DOHH2 (cell line): ENCODE measurements at regions not wholly inside any gene's neighbourhood (a gene's known extent, or its start where the extent isn't known, plus 50 kb on each side); places are given as distances from the start of the nearest gene placed in this dataset.
"Not testable (repeated sequence)": the region's sequence is repeated elsewhere in the genome, so short reads cannot be mapped to it uniquely, and the experiment has no call there.

Experiments used
- H3F3A ChIP-seq: fragments of 200-600 bp; sonication (generic), shearing (Covaris generic); 2 replicates; pipeline ENCODE4 v1.6.0; 2016; ENCODE audit warnings: antibody characterized with exemption, mild to moderate bottlenecking; ENCODE audit not compliant: control insufficient read depth, insufficient read depth
- H3K27ac ChIP-seq: fragments of 200-600 bp; sonication (generic); 2 replicates; pipeline ENCODE4 v1.5.1; 2014; ENCODE audit warnings: low read depth, mild to moderate bottlenecking, low read length, moderate library complexity
- H3K27me3 ChIP-seq: fragments of 200-600 bp; sonication (generic); 2 replicates; pipeline ENCODE4 v1.6.1; 2014; ENCODE audit warnings: mild to moderate bottlenecking, low read length, mixed read lengths; ENCODE audit not compliant: control insufficient read depth
- H3K36me3 ChIP-seq: fragments of 200-600 bp; sonication (generic); 2 replicates; pipeline ENCODE4 v1.6.1; 2014; ENCODE audit warnings: mild to moderate bottlenecking, low read length, moderate library complexity, mixed read lengths; ENCODE audit not compliant: control insufficient read depth
- H3K4me1 ChIP-seq: fragments of 200-600 bp; sonication (generic); 2 replicates; pipeline ENCODE4 v1.6.1; 2014; ENCODE audit warnings: mild to moderate bottlenecking, low read length, mixed read lengths; ENCODE audit not compliant: control insufficient read depth
- H3K4me2 ChIP-seq: fragments of 200-600 bp; sonication (generic); 2 replicates; pipeline ENCODE4 v1.6.0; 2014; ENCODE audit warnings: mild to moderate bottlenecking, low read length, moderate library complexity
- H3K4me3 ChIP-seq: fragments of 200-600 bp; sonication (generic); 2 replicates; pipeline ENCODE4 v1.5.1; 2014; ENCODE audit warnings: mild to moderate bottlenecking, low read length, mixed read lengths
- H3K79me2 ChIP-seq: fragments of 200-600 bp; sonication (generic); 2 replicates; pipeline ENCODE4 v1.6.1; 2014; ENCODE audit warnings: mild to moderate bottlenecking, low read length, mixed read lengths; ENCODE audit not compliant: control insufficient read depth
- H3K9me2 ChIP-seq: fragments of 200-600 bp; sonication (generic); replicated peaks from 2 replicates; pipeline ENCODE4 v1.6.1; 2014; ENCODE audit warnings: mild to moderate bottlenecking, low read length, mixed read lengths; ENCODE audit not compliant: control insufficient read depth
- H3K9me3 ChIP-seq: fragments of 200-600 bp; sonication (generic); 2 replicates; pipeline ENCODE4 v1.6.1; 2014; ENCODE audit warnings: antibody characterized with exemption, low read length, mixed read lengths; ENCODE audit not compliant: control insufficient read depth, insufficient read depth
- H4K20me1 ChIP-seq: fragments of 200-600 bp; sonication (generic); 2 replicates; pipeline ENCODE4 v1.6.0; 2014; ENCODE audit warnings: low read depth, mild to moderate bottlenecking, antibody characterized with exemption, low read length, moderate library complexity; ENCODE audit not compliant: control insufficient read depth, insufficient read depth
- CTCF ChIP-seq: fragments of 200-600 bp; sonication (generic); IDR thresholded peaks from one replicate; pipeline ENCODE4 v1.5.1; 2014; ENCODE audit warnings: antibody characterized with exemption, mild to moderate bottlenecking, low read depth, low read length; ENCODE audit not compliant: poor library complexity, severe bottlenecking
- EZH2phosphoT487 ChIP-seq: fragments of 200-600 bp; sonication (generic); IDR thresholded peaks from 2 replicates; pipeline ENCODE4 v1.6.1; 2017; ENCODE audit warnings: borderline replicate concordance, mild to moderate bottlenecking, antibody characterized with exemption, low read length, moderate library complexity, mixed read lengths

DNA sequence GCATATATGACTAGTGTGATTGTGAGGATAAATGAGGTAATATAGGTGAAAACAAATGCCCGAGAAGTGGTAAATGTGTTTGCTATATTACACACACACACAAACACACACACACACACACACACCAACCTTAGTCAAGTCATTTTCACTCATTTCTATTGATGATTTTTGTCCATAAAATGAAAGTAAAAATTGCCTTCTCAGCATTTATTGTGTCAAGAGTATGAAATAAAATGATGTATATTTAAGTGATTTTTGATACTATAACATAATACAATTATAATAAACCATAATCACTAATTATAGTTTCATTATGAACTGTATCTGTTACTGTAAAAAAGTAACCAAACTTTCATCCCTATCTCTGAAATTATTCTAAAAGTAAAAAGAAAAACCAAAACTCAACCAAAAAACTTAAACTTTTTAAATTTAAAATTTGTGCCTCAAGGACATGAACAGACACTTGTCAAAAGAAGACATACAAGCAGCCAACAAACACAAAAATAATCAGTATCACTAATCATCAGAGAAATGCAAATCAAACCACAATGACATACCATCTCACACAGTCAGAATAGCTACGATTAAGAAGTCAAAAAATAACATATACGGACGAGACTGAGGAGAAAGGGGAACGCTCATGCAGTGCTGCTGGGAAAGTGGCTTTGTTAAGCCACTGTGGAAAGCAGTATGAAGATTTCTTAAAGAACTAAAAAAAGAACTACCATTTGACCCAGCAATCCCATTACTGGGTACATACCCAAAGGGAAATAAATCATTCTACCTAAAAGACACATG lies 601.0 kb downstream of the TMA16 start:
- no peaks in the 10 kb centered on the region for H3K36me3 ChIP-seq
- no peaks in the 10 kb centered on the region for H3K9me2 ChIP-seq
- H3K4me3 ChIP-seq = no peak overlapping the region
- no peaks in the 10 kb centered on the region for H3K79me2 ChIP-seq
- no peak overlapping the region for H3K4me2 ChIP-seq
- H3F3A ChIP-seq = no peaks in the 10 kb centered on the region
- no peaks in the 10 kb centered on the region for H3K4me1 ChIP-seq
- no peak for TF ChIP-seq CTCF
- TF ChIP-seq EZH2phosphoT487 = no peak
- no peaks in the 10 kb centered on the region for H4K20me1 ChIP-seq
- no peaks in the 10 kb centered on the region for H3K9me3 ChIP-seq
- no peaks in the 10 kb centered on the region for H3K27me3 ChIP-seq
- H3K27ac ChIP-seq = no peak overlapping the region

DNA sequence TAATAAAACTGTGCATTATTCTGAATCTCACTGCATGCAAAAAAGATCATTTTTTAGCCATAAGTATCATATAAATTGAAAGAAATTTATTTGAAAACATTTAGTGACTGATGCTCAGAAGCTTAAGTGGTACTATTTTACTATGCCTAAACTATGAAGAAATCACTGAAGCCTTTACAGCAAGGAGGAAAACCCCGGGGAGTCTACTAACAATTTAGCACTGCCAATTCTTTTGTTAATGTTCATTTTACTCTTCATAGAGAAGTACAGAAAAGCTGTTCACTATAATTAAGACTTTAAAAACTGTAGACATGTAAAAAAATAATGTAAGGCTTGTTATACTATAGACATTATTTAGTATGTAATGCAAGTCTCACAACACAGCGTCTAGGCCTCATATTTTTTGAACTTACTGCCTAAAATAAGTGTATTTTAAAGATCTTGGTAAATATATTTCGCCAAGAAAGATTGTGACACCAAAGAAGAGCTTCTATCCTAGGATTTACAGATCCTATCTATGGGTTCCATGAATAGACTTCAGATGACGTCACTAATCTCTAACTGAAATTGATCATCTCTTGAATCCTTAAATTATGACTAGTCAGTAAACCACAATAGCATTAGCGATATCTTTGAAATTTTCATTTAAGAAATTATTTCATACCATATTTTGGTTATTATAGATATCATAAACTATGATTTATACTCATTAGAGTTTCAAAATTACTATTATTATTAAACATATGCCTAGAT lies 602.5 kb downstream of the TMA16 start:
- H3K36me3 ChIP-seq = no peaks in the 10 kb centered on the region
- no peaks in the 10 kb centered on the region for H3K27me3 ChIP-seq
- no peak for TF ChIP-seq CTCF
- TF ChIP-seq EZH2phosphoT487 = no peak
- H3K4me2 ChIP-seq = no peak overlapping the region
- no peaks in the 10 kb centered on the region for H3K9me3 ChIP-seq
- no peaks in the 10 kb centered on the region for H3F3A ChIP-seq
- no peak overlapping the region for H3K4me3 ChIP-seq
- H3K4me1 ChIP-seq = no peaks in the 10 kb centered on the region
- H3K9me2 ChIP-seq = no peaks in the 10 kb centered on the region
- no peaks in the 10 kb centered on the region for H3K79me2 ChIP-seq
- no peaks in the 10 kb centered on the region for H4K20me1 ChIP-seq
- H3K27ac ChIP-seq = no peak overlapping the region

GRCh38 chr4:164100741-164101365 lies 606.4 kb downstream of the TMA16 start:
- not testable (repeated sequence) for H3K4me3 ChIP-seq, H3K4me1 ChIP-seq, H3F3A ChIP-seq, H4K20me1 ChIP-seq, H3K79me2 ChIP-seq, H3K27me3 ChIP-seq, H3K27ac ChIP-seq, H3K4me2 ChIP-seq, H3K9me2 ChIP-seq, H3K36me3 ChIP-seq, H3K9me3 ChIP-seq

DNA sequence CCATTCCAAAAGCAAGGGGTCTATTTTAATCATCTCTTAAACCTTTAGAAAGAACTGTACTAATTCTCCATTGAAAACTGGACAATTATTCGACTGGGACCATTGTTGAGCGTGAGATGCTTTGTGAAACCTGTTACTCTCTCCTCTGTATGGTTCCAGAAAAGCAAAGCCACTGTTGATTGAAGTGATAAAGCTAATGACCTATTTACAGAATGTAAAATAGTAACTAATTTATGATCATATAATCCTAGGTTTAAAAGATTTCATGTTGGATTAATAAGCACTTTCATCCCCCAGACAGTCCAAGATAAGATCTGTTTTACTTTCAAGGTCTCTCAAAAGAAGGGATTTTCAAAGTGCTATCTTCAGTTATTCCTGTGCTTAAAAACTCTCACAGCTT lies 614.5 kb downstream of the TMA16 start:
- no peaks in the 10 kb centered on the region for H3K79me2 ChIP-seq
- TF ChIP-seq CTCF (no peak), EZH2phosphoT487 (no peak)

More for the DNA sequence above, 614.5 kb downstream of the TMA16 start:
- Histone ChIP-seq H3K9me2 (no peaks in the 10 kb centered on the region), H3K4me3 (no peak overlapping the region), H4K20me1 (no peaks in the 10 kb centered on the region), H3K4me1 (no peaks in the 10 kb centered on the region), H3K27me3 (no peaks in the 10 kb centered on the region), H3K27ac (no peak overlapping the region), H3K36me3 (no peaks in the 10 kb centered on the region), H3F3A (no peaks in the 10 kb centered on the region), H3K9me3 (no peaks in the 10 kb centered on the region), H3K4me2 (no peak overlapping the region)
